HG02623 (cell line): ENCODE measurements at regions not wholly inside any gene's neighbourhood (a gene's known extent, or its start where the extent isn't known, plus 50 kb on each side); places are given as distances from the start of the nearest gene placed in this dataset.
A peak's percentile ranks its signal among the peaks of the same experiment; 100 is the strongest.
"Not testable (repeated sequence)": the region's sequence is repeated elsewhere in the genome, so short reads cannot be mapped to it uniquely, and the experiment has no call there.

ENCODE experiments used
- ATAC-seq: cut with Tn5 transposase; IDR thresholded peaks from one replicate; pipeline ENCODE4 v1.9.1; 2021; ENCODE audit warnings: moderate library complexity; ENCODE audit not compliant: unreplicated experiment

DNA sequence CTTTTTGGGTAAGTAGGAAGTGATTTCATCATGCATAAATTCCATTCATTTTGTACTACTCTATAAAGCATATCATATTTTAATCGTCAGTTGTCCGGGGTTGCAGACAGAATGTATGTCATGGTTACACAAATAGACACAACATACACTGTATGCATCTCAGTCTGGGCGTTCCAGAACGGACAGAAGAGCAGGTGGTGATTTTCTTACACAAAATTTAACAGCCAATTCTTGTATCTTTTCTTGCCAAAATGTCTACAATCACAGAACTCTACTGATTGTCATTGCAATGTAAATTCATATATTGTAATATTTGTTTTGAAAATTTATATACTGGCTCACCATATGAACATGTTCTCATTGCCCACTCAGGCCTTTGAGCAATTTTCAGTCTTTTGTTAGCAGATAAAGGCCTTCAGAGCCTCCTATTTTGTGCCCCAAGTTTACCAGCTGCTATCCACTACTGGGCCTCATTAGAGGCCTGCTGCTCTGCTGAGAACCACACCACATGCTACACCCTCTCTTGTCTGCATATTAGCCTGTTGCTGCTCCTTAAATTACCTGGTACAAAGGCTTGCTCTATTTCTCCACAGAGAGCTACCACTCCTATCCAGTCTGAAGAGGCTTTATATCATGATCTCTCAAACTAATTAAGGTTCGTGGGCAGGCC, 61.5 kb downstream of the PRDM13 start:
- ATAC-seq, result no peak

DNA sequence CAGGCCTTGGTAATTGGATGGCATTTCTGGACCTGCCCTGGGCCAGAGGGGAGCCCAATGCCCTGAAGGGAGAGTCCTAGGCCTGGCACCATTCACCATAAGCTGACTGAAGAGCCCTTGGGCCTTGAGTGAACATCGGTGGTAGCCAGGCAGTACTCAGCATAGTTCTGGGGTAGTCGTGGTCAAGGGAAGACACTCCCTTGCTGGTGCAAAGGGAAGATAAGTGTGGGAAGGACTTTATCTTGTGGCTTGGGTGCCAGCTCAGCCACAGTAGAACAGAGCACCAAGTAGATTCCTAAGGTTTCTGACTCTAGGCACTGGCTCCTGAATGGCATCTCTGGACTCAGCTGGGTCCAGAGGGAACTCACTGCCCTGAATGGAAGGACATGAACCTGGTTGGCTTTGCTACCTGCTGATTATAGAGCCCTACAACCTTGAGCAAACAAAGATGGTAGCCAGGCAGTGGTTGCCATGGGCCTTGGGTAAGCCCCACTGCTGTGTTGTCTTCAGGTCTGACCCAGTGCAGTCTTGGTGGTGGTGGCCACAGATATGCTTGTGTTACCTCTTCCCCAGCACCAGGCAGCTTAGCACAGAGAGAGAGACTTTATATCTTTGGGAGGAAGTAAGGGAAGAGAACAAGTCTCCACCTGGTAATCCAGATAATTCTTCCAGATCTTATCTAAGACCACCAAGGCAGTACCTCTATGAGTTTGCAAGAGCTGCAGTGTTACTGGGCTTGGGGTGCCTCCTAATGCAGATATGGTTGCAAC, 83.5 kb downstream of the PRDM13 start:
- no peak for ATAC-seq

DNA sequence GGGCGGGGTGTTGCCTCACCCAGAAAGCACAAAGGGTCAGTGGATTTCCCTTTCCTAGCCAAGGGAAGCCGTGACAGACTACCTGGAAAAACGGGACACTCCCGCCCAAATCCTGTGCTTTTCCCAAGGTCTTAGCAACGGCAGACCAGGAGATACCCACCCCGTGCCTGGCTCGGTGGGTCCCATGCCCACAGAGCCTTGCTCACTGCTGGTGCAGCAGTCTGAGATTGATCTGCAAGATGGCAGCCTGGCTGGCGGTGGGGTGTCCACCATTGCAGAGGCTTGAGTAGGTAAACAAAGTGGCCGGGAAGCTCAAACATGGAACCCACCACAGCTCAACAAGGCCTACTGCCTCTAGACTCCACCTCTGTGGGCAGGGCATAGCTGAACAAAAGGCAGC, 95.7 kb downstream of the PRDM13 start:
- ATAC-seq, result not testable (repeated sequence)

DNA sequence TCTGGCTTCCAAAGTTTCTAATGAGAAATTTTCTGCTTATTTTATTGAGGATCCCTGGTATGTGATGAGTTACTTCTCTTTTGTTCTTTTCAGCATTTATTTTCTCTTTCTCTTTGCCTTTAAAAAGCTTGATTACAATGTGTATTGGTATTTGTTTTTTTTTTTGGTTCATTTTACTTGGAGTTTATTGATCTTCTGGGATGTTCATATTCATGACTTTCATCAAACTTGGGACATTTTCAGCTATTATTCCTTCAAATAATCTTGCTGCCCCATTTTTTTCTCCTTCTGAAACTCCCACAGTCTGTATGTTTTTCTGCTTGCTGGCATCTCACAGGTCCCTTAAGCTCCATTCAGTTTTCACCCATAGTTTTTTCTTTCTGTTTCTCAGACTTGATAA, 102.4 kb downstream of the PRDM13 start:
- ATAC-seq, result no peak

DNA sequence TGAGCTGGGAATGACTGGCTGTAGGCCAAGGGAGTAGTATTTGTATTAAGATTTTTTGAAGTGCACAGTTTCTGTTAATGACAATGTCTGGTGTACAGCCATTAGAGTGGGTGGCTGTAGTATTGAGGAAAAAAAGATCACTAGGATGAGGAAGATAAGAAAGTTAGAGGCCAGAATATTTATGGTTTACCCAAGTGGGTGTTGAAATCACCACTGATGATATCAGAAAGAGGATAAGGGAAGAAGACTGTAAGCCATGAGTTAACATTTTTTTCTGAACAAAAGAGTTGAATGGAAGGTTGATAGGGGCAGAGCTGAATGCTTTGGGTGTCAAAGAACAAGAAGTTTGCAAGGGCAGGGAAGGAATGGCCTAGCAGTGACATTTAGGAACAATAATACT, 104.7 kb downstream of the PRDM13 start:
- no peak for ATAC-seq

DNA sequence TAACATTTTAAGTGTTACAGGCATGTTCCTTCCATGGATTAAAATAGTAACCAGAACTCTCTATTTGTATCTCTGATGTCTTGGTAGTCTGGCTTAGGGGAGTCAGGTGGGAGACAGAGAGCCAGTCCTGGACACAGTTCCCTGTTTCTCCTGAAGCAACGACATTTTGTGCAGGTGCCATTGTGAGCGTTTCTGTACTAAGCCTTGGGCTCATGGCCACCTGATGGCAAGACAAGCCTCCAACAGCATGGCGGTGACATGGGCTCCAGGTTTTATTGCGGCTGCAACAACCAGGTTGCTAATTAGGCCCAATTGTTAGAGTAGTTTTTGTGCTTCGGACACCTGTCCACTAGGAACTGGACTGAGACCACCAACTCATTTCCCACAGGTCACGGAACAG, 105.3 kb downstream of the PRDM13 start:
- ATAC-seq, result no peak

DNA sequence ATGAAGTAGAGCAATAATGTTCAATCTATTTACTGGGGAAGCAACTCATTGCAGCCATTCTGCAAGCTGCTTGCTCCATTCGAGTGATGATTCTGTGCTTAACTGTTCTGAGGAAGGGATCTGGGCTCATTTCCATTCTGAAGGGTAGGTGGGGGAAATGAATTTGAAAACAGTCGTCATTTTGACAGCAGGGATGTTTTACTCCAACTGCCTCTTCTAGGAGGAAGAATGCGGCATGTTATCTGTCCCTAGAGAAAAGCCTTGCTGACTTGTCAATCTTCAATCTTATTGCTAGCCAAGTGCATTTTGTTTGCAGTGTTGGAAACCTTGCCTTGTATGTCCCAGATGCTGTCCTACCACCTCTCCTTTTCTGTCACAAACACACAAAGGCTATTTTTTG, 105.9 kb downstream of the PRDM13 start:
- ATAC-seq, result no peak

DNA sequence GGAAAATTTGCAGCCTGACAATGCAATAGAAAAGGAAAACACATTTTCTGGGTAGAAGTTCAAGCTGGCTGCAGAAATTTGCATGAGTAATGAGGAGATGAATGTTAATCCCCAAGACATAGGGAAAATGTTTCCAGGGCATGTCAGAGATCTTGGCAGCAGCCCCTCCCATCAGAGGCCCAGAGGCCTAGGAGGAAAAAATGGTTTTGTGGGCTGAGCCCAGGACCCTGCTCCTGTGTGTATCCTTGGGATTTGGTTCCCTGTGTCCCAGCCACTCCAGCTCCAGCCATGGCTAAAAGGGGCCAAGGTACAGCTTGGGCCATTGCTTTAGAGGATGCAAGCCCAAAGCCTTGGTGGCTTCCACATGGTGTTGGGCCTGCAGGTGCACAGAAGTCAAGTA, 115.4 kb downstream of the PRDM13 start:
- ATAC-seq, result not testable (repeated sequence)

DNA sequence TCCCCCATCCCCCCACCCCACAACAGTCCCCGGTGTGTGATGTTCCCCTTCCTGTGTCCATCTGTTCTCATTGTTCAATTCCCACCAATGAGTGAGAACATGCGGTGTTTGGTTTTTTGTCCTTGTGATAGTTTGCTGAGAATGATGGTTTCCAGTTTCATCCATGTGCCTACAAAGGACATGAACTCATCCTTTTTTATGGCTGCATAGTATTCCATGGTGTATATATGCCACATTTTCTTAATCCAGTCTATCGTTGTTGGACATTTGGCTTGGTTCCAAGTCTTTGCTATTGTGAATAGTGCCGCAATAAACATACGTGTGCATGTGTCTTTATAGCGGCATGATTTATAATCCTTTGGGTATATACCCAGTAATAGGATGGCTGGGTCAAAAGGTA, 123.6 kb downstream of the PRDM13 start:
- ATAC-seq, result not testable (repeated sequence)

DNA sequence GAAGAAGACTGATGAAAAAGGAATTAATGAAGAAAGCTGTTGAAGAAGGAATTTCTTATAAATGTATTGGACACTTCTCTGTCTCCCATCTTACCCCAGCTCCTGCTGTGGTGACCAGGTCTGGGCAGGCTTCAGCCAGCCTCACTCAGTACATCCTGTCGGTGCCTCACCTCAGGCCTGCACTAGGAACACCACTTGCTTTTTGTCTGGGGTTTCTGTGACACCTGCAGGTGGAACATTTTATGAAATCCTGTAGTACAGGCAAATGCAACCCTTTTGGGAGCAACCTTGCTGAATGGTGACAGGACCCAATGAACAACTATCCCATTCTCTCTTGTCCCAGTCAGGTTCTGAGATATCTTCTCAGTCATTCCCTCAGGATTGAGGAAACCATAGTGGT, 129.7 kb downstream of the PRDM13 start:
- no peak for ATAC-seq

DNA sequence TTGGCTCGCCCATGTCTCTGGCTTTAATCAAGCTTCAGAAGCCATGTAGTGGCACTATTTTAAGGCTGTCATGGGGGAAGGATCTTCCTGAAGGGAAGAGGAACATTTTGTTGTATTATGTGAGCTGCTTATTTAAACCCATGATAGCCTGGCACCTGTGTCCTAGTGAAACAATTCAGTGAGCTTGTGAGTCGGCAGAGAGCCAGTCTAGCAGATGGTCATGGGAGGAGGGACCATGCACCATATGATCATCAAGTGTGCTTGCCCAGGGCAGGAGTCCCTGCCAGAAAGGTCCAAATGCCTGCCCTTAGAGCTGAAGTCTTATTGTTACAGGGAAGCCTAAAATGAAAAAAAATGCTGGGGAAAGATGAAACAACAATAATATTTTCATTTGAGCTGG, 132.9 kb downstream of the PRDM13 start:
- ATAC-seq, result no peak

DNA sequence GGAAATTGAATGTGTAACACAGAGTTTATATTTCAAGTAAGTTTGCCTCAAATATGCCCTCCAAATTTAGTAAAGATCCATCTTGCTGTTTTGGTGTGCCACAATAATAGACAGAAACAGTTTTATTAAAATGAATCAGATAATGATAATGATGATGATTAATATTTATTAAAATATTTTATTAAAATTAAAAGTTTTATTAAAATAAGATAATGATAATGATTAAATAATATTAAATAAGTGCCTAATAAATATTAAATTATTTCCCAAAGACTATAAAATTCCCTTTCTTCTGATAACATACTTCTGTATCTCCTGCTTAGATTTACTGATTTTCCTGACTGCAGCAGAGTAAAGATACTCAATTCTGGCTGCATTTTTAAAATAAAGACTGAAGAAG, 134.5 kb downstream of the PRDM13 start:
- no peak for ATAC-seq

DNA sequence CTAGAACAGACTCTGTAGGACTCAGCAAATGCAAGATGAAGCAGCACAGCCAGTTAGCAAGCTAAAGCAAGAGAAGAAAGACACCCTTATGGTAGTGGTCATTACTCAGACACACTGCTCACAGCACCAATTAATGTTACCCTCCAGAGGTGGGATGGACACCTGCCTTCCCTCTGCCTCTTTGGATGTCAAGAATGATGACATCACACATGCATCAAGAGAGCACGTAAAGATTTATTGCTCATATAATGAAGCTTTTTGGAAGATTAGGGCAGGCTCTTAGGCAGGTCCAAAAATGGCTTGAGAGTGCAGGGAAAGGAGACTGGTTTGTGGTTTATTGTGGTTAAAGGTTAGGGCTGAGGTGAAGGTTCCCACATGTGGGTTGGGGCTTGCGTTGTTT, 137.0 kb downstream of the PRDM13 start:
- ATAC-seq, result no peak

DNA sequence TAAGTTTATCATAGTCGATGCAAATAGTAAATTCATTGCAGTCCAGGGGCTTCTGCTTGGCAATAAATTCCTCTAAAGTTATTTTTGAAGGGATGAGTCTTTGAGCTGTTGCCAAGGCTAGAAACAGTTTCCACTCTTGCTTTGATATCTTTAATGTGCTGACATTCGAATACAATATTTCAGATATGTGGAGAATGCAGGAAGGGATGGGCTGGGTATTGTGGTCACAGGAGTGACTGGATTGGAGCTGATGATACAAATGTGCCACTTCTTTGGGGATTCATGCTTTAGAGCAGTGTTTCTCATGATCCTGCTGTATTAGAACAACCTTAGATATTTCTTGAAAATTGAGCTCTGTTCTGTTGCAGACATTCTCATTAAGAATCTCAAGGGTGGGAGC, 139.0 kb downstream of the PRDM13 start:
- ATAC-seq, result no peak

DNA sequence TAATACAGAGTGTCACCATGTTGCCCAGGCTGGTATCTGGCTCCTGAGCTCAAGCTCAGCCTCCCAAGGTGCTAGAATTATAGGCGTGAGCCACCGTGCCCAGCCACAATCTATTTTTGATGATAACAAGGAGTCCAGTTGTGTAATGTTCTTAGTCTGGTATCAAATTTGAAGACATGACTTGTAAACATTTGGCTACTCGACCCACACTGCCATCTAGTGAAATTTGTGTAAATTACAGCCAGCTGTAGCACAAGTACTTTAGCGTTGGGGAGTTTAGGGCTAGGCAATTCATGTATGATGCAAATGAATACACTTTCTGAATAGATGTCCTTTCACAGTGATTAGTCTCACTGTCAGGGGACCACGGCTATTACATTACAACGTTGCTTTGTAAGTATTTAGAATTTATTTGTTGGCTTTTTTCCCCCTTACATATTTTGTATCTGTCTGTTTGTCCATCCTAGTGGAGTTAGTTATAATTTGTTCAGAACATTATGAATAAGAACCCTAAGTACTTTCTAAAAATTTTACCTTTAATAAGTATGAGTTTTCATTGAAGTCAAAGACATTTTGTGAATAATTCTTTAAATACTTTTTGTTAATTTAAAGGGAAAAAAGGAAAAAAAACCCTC, 139.7 kb downstream of the PRDM13 start:
- ATAC-seq, result peak; percentile 94

DNA sequence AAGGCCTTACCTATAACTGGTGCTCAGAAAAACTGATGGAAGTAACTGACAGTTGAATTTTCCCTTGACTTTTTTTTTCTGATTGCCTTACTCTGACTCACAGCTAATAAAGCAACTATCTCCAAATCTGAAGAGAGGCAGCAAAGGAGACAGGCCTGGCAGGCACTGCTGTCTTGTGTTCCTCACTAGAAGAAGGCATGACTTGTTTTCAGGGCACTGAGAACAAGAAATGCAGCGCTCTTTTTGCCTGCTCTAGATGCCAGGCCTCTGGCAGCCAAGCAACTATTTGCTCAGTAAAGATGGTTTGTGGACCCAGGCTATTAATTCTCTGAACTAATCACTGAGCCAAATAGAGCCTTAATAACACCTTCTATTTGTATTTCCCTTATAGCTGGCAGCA, 155.1 kb downstream of the PRDM13 start:
- ATAC-seq, result no peak

DNA sequence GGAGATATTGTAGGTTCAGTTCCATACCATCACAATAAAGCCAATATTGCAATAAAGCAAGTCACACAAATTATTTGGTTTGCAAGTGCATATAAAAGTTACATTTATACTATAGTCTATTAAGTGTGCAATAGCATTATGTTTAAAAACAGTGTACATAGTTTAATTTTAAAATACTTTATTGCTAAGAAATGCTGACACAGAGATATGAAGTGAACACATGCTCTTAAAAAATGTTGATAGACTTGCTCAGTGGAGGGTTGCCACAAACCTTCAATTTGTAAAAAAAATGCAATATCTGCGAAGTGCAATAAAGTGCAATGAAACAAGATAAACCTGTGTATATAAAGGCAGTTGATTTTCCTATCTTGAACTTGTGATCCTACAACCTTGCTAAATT, 161.5 kb downstream of the PRDM13 start:
- ATAC-seq, result no peak

DNA sequence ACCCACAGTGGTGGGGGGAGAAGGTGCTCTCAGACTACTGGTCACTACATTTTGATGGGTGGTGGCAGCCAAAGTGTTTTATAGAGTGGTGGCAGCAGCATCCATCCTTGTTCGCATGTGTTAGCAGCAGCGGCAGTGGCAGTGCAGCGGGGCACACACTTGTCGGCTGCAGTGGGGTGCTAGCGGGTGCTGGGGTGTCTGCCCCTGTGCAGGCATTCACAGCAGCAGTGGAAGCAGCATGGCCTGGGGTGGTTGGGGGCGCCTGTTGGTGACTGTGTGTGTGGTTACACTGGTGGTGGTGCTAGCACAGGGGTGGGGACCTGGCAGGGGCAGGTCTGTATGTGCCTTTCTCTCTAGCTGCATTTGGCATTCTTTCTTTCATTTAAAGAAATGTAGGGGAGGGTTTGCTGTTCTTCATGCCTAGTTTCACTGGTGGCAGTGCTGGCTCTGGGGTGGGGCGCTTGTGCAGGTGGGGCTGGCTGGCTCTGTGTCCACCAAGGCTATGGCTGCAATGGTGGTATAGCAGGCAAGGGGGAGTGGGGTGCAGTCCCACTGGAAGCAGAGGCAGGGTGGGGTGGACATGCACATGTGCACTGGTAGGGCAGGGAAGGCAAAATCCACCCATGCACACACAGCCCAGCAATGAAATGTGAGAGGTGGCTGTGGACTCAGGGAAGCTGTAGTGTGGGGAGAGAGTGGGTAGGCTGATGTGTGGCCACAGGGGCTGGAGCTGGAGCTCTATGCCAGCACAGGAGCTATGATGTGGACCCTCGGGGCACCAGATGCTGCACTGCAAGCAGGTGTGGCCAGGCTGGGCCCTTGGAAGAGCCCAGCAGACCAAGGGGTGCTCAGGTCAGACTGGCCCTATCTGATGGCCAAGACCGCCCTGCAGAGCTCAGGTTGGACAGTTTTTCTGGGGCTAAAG, 173.3 kb downstream of the PRDM13 start:
- no peak for ATAC-seq

DNA sequence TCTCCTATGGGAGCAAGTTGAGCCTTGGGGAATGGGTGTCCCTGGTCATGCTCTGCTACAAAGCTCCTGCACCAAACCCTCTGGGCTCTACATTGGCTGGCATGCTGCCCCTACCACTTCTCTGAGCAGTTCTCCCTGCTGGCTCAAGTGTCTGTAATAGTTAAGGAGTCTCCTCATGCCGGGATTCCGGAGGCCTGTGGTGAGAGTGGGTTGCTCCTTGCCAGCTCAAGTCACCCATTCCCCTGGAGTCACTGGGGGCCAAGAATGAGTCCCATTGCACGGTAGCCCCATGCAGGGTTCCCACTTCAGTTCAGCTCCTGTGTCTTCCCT, 173.9 kb downstream of the PRDM13 start:
- ATAC-seq, result no peak

DNA sequence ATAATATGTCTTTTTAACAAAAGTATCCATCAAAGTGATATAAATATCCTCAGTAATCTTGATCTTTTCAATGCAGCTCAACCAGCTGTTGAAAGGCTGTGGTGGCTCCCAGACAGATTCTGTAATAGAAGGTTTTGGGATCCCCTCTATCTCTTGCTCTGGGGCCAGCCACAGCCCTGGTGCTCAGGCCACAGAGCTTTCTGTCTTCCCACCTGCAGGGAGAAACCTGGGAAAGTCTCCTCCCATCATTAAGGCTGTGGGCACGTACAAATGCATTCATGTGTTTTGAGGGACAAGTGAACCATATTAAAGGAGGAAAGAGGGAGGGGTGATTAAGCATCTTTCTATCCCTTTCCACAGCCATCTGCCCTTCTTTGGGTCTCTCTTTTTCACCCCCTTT, 183.1 kb downstream of the PRDM13 start:
- peak; percentile 71 for ATAC-seq

DNA sequence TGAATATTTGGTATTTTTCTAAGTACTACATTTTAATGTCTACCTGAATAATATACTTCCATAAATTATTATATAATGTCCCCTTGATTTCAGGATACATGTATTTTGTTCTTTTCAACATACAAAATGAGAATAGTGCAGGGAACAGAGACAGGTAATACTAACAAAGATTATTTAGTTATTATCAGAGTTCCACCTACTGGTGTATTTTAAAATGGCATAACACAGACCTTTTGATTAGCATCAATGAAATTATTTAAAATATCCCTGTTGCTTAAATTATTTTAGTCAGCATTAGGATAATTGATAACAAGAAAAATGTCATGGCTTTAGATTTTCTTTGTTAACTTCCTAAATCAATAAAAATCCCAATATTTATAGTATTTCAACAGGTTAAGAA, 184.0 kb downstream of the PRDM13 start:
- ATAC-seq, result no peak
